H1 (cell line): ENCODE measurements at regions not wholly inside any gene's neighbourhood (a gene's known extent, or its start where the extent isn't known, plus 50 kb on each side); places are given as distances from the start of the nearest gene placed in this dataset.

Source experiments
- CTCF ChIA-PET: fragments of 300-600 bp; sonication (Branson Sonifier 250); formaldehyde crosslinking; loops from one replicate; lab custom pipeline; 2021; ENCODE audit not compliant: partially characterized antibody; lab: Charles Lee
- POLR2A ChIA-PET: fragments of 300-600 bp; sonication (Branson Sonifier 250); formaldehyde crosslinking; loops from one replicate; lab custom pipeline; 2021; ENCODE audit warnings: inconsistent platforms; ENCODE audit not compliant: partially characterized antibody; lab: Charles Lee
- DNase-seq, 2 experiments: peaks; one replicate each; pipeline versions ENCODE4 v3.0.0 to v3.0.0-alpha.2; 2010 to 2022; ENCODE audit warnings: low spot score in 2 of 2, low read depth in 1 of 2, mixed read lengths in 1 of 2
- FAIRE-seq: peaks from 2 replicates; lab custom pipeline; 2011; peaks lifted over from hg19 to GRCh38; lab: Jason Lieb, UNC
- H2AFZ ChIP-seq: 2 replicates; pipeline ENCODE4 v1.8.1; 2012; ENCODE audit warnings: low read length, inconsistent platforms
- H2AK5ac ChIP-seq: 2 replicates; pipeline ENCODE4 v1.6.1; 2013; ENCODE audit warnings: low read depth, low read length
- H2BK120ac ChIP-seq: replicated peaks from 2 replicates; pipeline ENCODE3; 2013; ENCODE audit warnings: low read depth, low read length, inconsistent platforms
- H2BK12ac ChIP-seq: 2 replicates; pipeline ENCODE4 v1.6.1; 2013; ENCODE audit warnings: low read depth, low read length
- H2BK15ac ChIP-seq: 2 replicates; pipeline ENCODE4 v1.6.1; 2013; ENCODE audit warnings: low read length
- H2BK20ac ChIP-seq: 2 replicates; pipeline ENCODE4 v1.6.1; 2013; ENCODE audit warnings: low read length
- H2BK5ac ChIP-seq: 2 replicates; pipeline ENCODE4 v1.6.1; 2013; ENCODE audit warnings: low read depth, low read length
- H3K14ac ChIP-seq: 2 replicates; pipeline ENCODE4 v1.6.1; 2013; ENCODE audit warnings: inconsistent platforms; ENCODE audit not compliant: insufficient read length
- H3K18ac ChIP-seq: 2 replicates; pipeline ENCODE4 v1.6.1; 2013; ENCODE audit warnings: low read length; ENCODE audit errors: extremely low read depth
- H3K23ac ChIP-seq: 2 replicates; pipeline ENCODE4 v1.6.1; 2013; ENCODE audit warnings: inconsistent platforms; ENCODE audit not compliant: insufficient read length
- H3K23me2 ChIP-seq: 2 replicates; pipeline ENCODE4 v1.6.1; 2013; ENCODE audit warnings: low read depth, low read length
- H3K27ac ChIP-seq: 2 replicates; pipeline ENCODE4 v1.6.1; 2011; ENCODE audit warnings: low read depth, low read length, inconsistent platforms
- H3K27me3 ChIP-seq, 4 experiments: replicated peaks in 1 of 4; 1 replicate in 1 of 4; 2 replicates in 3 of 4; pipeline versions ENCODE4 v1.6.1 to v1.8.1; 2011 to 2013; ENCODE audit warnings: low read length in 3 of 4, mild to moderate bottlenecking in 3 of 4, inconsistent platforms in 2 of 4, mixed read lengths in 2 of 4, moderate library complexity in 1 of 4; ENCODE audit not compliant: control insufficient read depth in 3 of 4, insufficient read depth in 3 of 4; ENCODE audit errors: extremely low read depth in 1 of 4
- H3K36me3 ChIP-seq, 4 experiments: 2 replicates each; pipeline versions ENCODE4 v1.6.1 to v1.8.1; 2011 to 2013; ENCODE audit warnings: mild to moderate bottlenecking in 4 of 4, low read length in 3 of 4, moderate library complexity in 2 of 4, control low read depth in 1 of 4, inconsistent platforms in 1 of 4; ENCODE audit not compliant: insufficient read depth in 4 of 4, control insufficient read depth in 2 of 4
- H3K4ac ChIP-seq: replicated peaks from 2 replicates; pipeline ENCODE3; 2013; ENCODE audit warnings: low read length, low read depth, mixed read lengths, inconsistent platforms; ENCODE audit not compliant: insufficient read length
- H3K4me1 ChIP-seq, 4 experiments: replicated peaks in 1 of 4; 1 replicate in 1 of 4; 2 replicates in 3 of 4; pipeline versions ENCODE4 v1.6.1 to v1.8.1; 2011 to 2013; ENCODE audit warnings: low read length in 3 of 4, inconsistent platforms in 2 of 4, mixed read lengths in 1 of 4; ENCODE audit not compliant: insufficient read depth in 4 of 4, control insufficient read depth in 3 of 4
- H3K4me2 ChIP-seq, 2 experiments: 2 replicates each; pipeline versions ENCODE4 v1.6.1 to v1.8.1; 2011 to 2013; ENCODE audit warnings: low read depth in 2 of 2, low read length in 2 of 2, control low read depth in 1 of 2, inconsistent platforms in 1 of 2, mild to moderate bottlenecking in 1 of 2; ENCODE audit not compliant: insufficient read depth in 1 of 2
- H3K4me3 ChIP-seq, 4 experiments: fragments of 200-600, 300-600 bp in 1 of 4; sonication (generic), shearing (Covaris generic), sonication (Bioruptor Twin) in 1 of 4; 2 replicates each; pipeline versions ENCODE4 v1.5.1 to v1.8.1; 2011 to 2016; ENCODE audit warnings: low read length in 4 of 4, low read depth in 3 of 4, control low read depth in 2 of 4, inconsistent platforms in 2 of 4, mild to moderate bottlenecking in 2 of 4, mixed read lengths in 1 of 4, moderate library complexity in 1 of 4; ENCODE audit not compliant: insufficient read depth in 2 of 4; ENCODE audit errors: extremely low read depth in 1 of 4
- H3K56ac ChIP-seq: replicated peaks from 2 replicates; pipeline ENCODE3; 2013; ENCODE audit warnings: low read depth, mild to moderate bottlenecking, mixed read lengths, low read length, inconsistent platforms; ENCODE audit not compliant: insufficient read length
- H3K79me1 ChIP-seq: 2 replicates; pipeline ENCODE4 v1.6.1; 2013; ENCODE audit warnings: low read depth, low read length, control low read depth
- H3K79me2 ChIP-seq, 2 experiments: 2 replicates each; pipeline versions ENCODE4 v1.6.1 to v1.8.1; 2012 to 2013; ENCODE audit warnings: low read length in 2 of 2, mild to moderate bottlenecking in 2 of 2, inconsistent platforms in 1 of 2; ENCODE audit not compliant: insufficient read depth in 2 of 2, control insufficient read depth in 1 of 2
- H3K9ac ChIP-seq, 4 experiments: replicated peaks in 1 of 4; 1 replicate in 1 of 4; 2 replicates in 3 of 4; pipeline versions ENCODE4 v1.6.1 to v1.8.1; 2011 to 2013; ENCODE audit warnings: low read depth in 3 of 4, low read length in 3 of 4, control low read depth in 2 of 4, mild to moderate bottlenecking in 2 of 4, moderate library complexity in 2 of 4, inconsistent platforms in 1 of 4; ENCODE audit errors: extremely low read depth in 1 of 4
- H3K9me3 ChIP-seq, 2 experiments: 2 replicates each; pipeline versions ENCODE4 v1.6.1 to v1.8.1; 2012 to 2013; ENCODE audit warnings: mild to moderate bottlenecking in 2 of 2, moderate library complexity in 2 of 2, control low read depth in 1 of 2, inconsistent platforms in 1 of 2, low read depth in 1 of 2, low read length in 1 of 2, mixed read lengths in 1 of 2; ENCODE audit not compliant: insufficient read depth in 2 of 2
- H4K20me1 ChIP-seq, 2 experiments: replicated peaks in 1 of 2; 2 replicates each; pipeline versions ENCODE3 to v1.8.1; 2011 to 2013; ENCODE audit warnings: inconsistent platforms in 2 of 2, low read length in 2 of 2, mild to moderate bottlenecking in 1 of 2; ENCODE audit not compliant: insufficient read depth in 2 of 2, control insufficient read depth in 1 of 2
- H4K5ac ChIP-seq: 2 replicates; pipeline ENCODE4 v1.6.1; 2013; ENCODE audit warnings: low read length, low read depth, mixed read lengths, inconsistent platforms; ENCODE audit not compliant: insufficient read length
- H4K8ac ChIP-seq: 2 replicates; pipeline ENCODE4 v1.8.0; 2013; ENCODE audit warnings: mild to moderate bottlenecking, moderate library complexity, low read length, inconsistent platforms; ENCODE audit not compliant: insufficient read depth; ENCODE audit errors: extremely low read depth
- H4K91ac ChIP-seq: replicated peaks from 2 replicates; pipeline ENCODE3; 2013; ENCODE audit warnings: low read length, mixed read lengths, inconsistent platforms; ENCODE audit not compliant: insufficient read length
- ASH2L ChIP-seq: fragments of 200-600, 300-600 bp; sonication (generic); IDR thresholded peaks from one replicate; pipeline ENCODE4 v1.7.1; 2017; ENCODE audit warnings: low read length
- BCL11A ChIP-seq, 2 experiments: IDR thresholded peaks; one replicate each; pipeline ENCODE4 v1.6.1; 2011; ENCODE audit warnings: low read depth in 2 of 2, low read length in 2 of 2, mild to moderate bottlenecking in 2 of 2
- EGR1 ChIP-seq: IDR thresholded peaks from 2 replicates; pipeline ENCODE4 v1.6.1; 2011; ENCODE audit warnings: low read depth, low read length, borderline replicate concordance
- GABPA ChIP-seq: IDR thresholded peaks from 2 replicates; pipeline ENCODE4 v1.6.1; 2011; ENCODE audit warnings: mild to moderate bottlenecking, low read length, moderate library complexity, borderline replicate concordance; ENCODE audit not compliant: insufficient read depth
- GTF2F1 ChIP-seq: IDR thresholded peaks from 2 replicates; pipeline ENCODE4 v1.6.1; 2012; ENCODE audit warnings: low read depth, low read length, improper control_type of control experiment, borderline replicate concordance
- POLR2A ChIP-seq, 2 experiments: IDR thresholded peaks; 1 replicate in 1 of 2; 2 replicates in 1 of 2; pipeline ENCODE4 v1.6.1; 2011; ENCODE audit warnings: low read depth in 2 of 2, low read length in 2 of 2, mild to moderate bottlenecking in 2 of 2; ENCODE audit errors: control extremely low read depth in 1 of 2
- RNF2 ChIP-seq: fragments of 200-900, 300-1000 bp; sonication (generic); IDR thresholded peaks from 2 replicates; pipeline ENCODE4 v1.7.1; 2016; ENCODE audit warnings: borderline replicate concordance, low read depth, mild to moderate bottlenecking, antibody characterized with exemption, low read length; ENCODE audit not compliant: poor library complexity, severe bottlenecking; ENCODE audit errors: missing control alignments
- SAP30 ChIP-seq: fragments of 300-600 bp; sonication (generic); IDR thresholded peaks from 2 replicates; pipeline ENCODE4 v1.7.1; 2012; ENCODE audit warnings: low read length, moderate library complexity, mild to moderate bottlenecking, inconsistent platforms; ENCODE audit not compliant: insufficient read depth, insufficient replicate concordance
- TBP ChIP-seq: IDR thresholded peaks from 2 replicates; pipeline ENCODE4 v1.6.1; 2011; ENCODE audit warnings: low read depth, low read length, improper control_type of control experiment
- TCF12 ChIP-seq: IDR thresholded peaks from 2 replicates; pipeline ENCODE4 v1.6.1; 2011; ENCODE audit warnings: low read depth, mild to moderate bottlenecking, low read length
- TEAD4 ChIP-seq: IDR thresholded peaks from 2 replicates; pipeline ENCODE4 v1.6.1; 2012; ENCODE audit warnings: low read depth, low read length, inconsistent platforms, mixed read lengths
- WGBS, 2 experiments: shearing (Covaris generic) in 1 of 2; methylation state at CpG; one replicate each; pipeline versions ENCODE4 v1.1.6 to v1.1.7; 2013 to 2015; ENCODE audit warnings: low lambda C conversion rate in 2 of 2, mixed read lengths in 2 of 2, inconsistent platforms in 1 of 2, low coverage in 1 of 2, missing lambda C conversion rate in 1 of 2; ENCODE audit not compliant: insufficient replicate concordance in 2 of 2, insufficient coverage in 1 of 2, insufficient read length in 1 of 2; ENCODE audit errors: extremely low coverage in 1 of 2, missing lambda C conversion rate in 1 of 2; 5-methylcytosine and 5-hydroxymethylcytosine counted together
- TF ChIP-seq, protein P1 (sequence below): IDR thresholded peaks from 2 replicates; pipeline ENCODE4 v1.6.1; 2011; ENCODE audit warnings: low read depth, mild to moderate bottlenecking, low read length; ENCODE audit not compliant: insufficient read depth
- TF ChIP-seq, protein P2 (sequence below): IDR thresholded peaks from 2 replicates; pipeline ENCODE4 v1.6.1; 2012; ENCODE audit warnings: low read length, inconsistent platforms

DNA sequence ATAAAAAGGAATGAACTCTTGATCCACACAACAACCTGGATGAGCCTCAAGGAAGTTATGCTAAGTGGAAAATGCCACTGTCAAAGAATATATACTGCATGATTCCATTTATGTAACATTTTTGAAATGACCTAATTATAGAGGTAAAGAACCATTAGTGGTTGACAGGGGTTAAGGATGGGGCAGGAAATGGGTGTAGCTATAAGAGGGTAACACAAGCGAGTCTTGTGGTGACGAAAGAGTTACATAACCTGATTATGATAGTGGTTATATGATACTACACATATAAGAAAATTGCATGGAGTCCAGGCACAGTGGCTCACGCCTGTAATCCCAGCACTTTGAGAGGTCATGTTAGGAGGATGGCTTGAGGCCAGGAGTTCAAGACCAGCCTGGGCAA, 346.6 kb upstream of the PKDCC start:
- no peak overlapping the region for H3K23ac ChIP-seq
- ChIA-PET CTCF (interaction anchor here (1.2 to 2.0 kb wide), 2 partner anchors 287 to 302 kb away, joined by 3 to 10 read pairs; no protein-coding TSS in a partner anchor), POLR2A (no interaction called here)
- H3K4me1 ChIP-seq: peaks cover 0 to 2% (median 0%) of the 10 kb centered on the region in 4 experiments; a peak in 1 of 7 replicates
- no peak overlapping the region for H2BK12ac ChIP-seq
- no peaks in the 10 kb centered on the region for H3K79me2 ChIP-seq
- H3K9ac ChIP-seq: no peak overlapping the region
- H3K18ac ChIP-seq: no peak overlapping the region
- no peak overlapping the region for H2BK120ac ChIP-seq
- no peaks in the 10 kb centered on the region for H3K9me3 ChIP-seq
- no peaks in the 10 kb centered on the region for H4K20me1 ChIP-seq
- no peak overlapping the region for H4K91ac ChIP-seq
- H3K56ac ChIP-seq: no peak overlapping the region
- no peak overlapping the region for H2BK5ac ChIP-seq
- H4K8ac ChIP-seq: no peak overlapping the region
- no peak overlapping the region for H3K4ac ChIP-seq
- FAIRE-seq (no peak), DNase-seq (no peak)
- no peaks in the 10 kb centered on the region for H3K36me3 ChIP-seq
- no peak overlapping the region for H2AK5ac ChIP-seq
- no peaks in the 10 kb centered on the region for H3K27me3 ChIP-seq
- H3K79me1 ChIP-seq: no peaks in the 10 kb centered on the region
- no peak overlapping the region for H2BK20ac ChIP-seq
- no peaks in the 10 kb centered on the region for H3K23me2 ChIP-seq
- no peak overlapping the region for H4K5ac ChIP-seq
- H2AFZ ChIP-seq: no peak overlapping the region
- no peak overlapping the region for H3K4me3 ChIP-seq
- H3K4me2 ChIP-seq: no peak overlapping the region
- 90% methylated on average over 3 of the region's 3 CpGs; no CpG with 5 or more reads in 1 of the 2 experiments for WGBS, 2 experiments
- H3K14ac ChIP-seq: no peak overlapping the region
- H2BK15ac ChIP-seq: no peak overlapping the region
- H3K27ac ChIP-seq: no peak overlapping the region
- TF ChIP-seq ASH2L (no peak), TBP (no peak), EGR1 (no peak), GABPA (no peak), POLR2A (IDR thresholded peaks at IDR 0.05; ENCODE audit: control extremely low read depth in 1 of 2, low read depth in 2 of 2, low read length in 2 of 2) (no peak), SAP30 (no peak), TEAD4 (no peak), RNF2 (no peak), TCF12 (no peak), GTF2F1 (no peak), BCL11A (IDR thresholded peaks at IDR 0.05; ENCODE audit: low read depth in 2 of 2, low read length in 2 of 2) (no peak)
- TF ChIP-seq, protein P1, sequence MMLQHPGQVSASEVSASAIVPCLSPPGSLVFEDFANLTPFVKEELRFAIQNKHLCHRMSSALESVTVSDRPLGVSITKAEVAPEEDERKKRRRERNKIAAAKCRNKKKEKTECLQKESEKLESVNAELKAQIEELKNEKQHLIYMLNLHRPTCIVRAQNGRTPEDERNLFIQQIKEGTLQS: no peak
- TF ChIP-seq, protein P2, sequence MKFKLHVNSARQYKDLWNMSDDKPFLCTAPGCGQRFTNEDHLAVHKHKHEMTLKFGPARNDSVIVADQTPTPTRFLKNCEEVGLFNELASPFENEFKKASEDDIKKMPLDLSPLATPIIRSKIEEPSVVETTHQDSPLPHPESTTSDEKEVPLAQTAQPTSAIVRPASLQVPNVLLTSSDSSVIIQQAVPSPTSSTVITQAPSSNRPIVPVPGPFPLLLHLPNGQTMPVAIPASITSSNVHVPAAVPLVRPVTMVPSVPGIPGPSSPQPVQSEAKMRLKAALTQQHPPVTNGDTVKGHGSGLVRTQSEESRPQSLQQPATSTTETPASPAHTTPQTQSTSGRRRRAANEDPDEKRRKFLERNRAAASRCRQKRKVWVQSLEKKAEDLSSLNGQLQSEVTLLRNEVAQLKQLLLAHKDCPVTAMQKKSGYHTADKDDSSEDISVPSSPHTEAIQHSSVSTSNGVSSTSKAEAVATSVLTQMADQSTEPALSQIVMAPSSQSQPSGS: no peak
